GM18861 (cell line): ENCODE measurements at regions not wholly inside any gene's neighbourhood (a gene's known extent, or its start where the extent isn't known, plus 50 kb on each side); places are given as distances from the start of the nearest gene placed in this dataset.

Source experiments
- ATAC-seq: cut with Tn5 transposase; IDR thresholded peaks from one replicate; pipeline ENCODE4 v1.9.1; 2021; ENCODE audit not compliant: unreplicated experiment

GRCh38 chr1:208413006-208413405, 168.8 kb upstream of the PLXNA2 start:
- ATAC-seq, result no peak

- ATAC-seq, result no peak
These were observed 174.5 kb upstream of the PLXNA2 start for GRCh38 chr1:208418667-208419066.

GRCh38 chr1:208419746-208420420, 175.7 kb upstream of the PLXNA2 start:
- no peak for ATAC-seq

- no peak for ATAC-seq
These were observed 176.5 kb upstream of the PLXNA2 start for GRCh38 chr1:208420696-208421095.

GRCh38 chr1:208421486-208421885, 177.3 kb upstream of the PLXNA2 start:
- no peak for ATAC-seq

GRCh38 chr1:208423526-208423925, 179.3 kb upstream of the PLXNA2 start:
- no peak for ATAC-seq

GRCh38 chr1:208425096-208425495, 180.9 kb upstream of the PLXNA2 start:
- ATAC-seq, result no peak

GRCh38 chr1:208430220-208430619, 186.0 kb upstream of the PLXNA2 start:
- ATAC-seq, result no peak

- no peak for ATAC-seq
These were observed 187.5 kb upstream of the PLXNA2 start for GRCh38 chr1:208431721-208432120.

GRCh38 chr1:208432346-208432745, 188.2 kb upstream of the PLXNA2 start:
- ATAC-seq, result no peak

GRCh38 chr1:208433086-208433485, 188.9 kb upstream of the PLXNA2 start:
- no peak for ATAC-seq

- no peak for ATAC-seq
These were observed 189.8 kb upstream of the PLXNA2 start for GRCh38 chr1:208433971-208434370.

- ATAC-seq, result no peak
These were observed 193.2 kb upstream of the PLXNA2 start for GRCh38 chr1:208437401-208437800.

GRCh38 chr1:208438112-208438699, 194.0 kb upstream of the PLXNA2 start:
- ATAC-seq, result no peak

- no peak for ATAC-seq
These were observed 201.6 kb upstream of the PLXNA2 start for GRCh38 chr1:208445758-208446203.

GRCh38 chr1:208446271-208446691, 202.1 kb upstream of the PLXNA2 start:
- ATAC-seq, result no peak

- no peak for ATAC-seq
These were observed 204.2 kb upstream of the PLXNA2 start for GRCh38 chr1:208448425-208448824.

GRCh38 chr1:208449951-208450350, 205.8 kb upstream of the PLXNA2 start:
- no peak for ATAC-seq

GRCh38 chr1:208450958-208451357, 206.8 kb upstream of the PLXNA2 start:
- no peak for ATAC-seq

- no peak for ATAC-seq
These were observed 211.6 kb upstream of the PLXNA2 start for GRCh38 chr1:208455821-208456220.

- no peak for ATAC-seq
These were observed 212.3 kb upstream of the PLXNA2 start for GRCh38 chr1:208456487-208456886.

GRCh38 chr1:208460823-208461222, 216.6 kb upstream of the PLXNA2 start:
- ATAC-seq, result no peak

- ATAC-seq, result no peak
These were observed 217.5 kb upstream of the PLXNA2 start for GRCh38 chr1:208461680-208462079.
